ENCODE measurements at regions not wholly inside any gene's neighbourhood (a gene's known extent, or its start where the extent isn't known, plus 50 kb on each side); places are given as distances from the start of the nearest gene placed in this dataset.

DNA sequence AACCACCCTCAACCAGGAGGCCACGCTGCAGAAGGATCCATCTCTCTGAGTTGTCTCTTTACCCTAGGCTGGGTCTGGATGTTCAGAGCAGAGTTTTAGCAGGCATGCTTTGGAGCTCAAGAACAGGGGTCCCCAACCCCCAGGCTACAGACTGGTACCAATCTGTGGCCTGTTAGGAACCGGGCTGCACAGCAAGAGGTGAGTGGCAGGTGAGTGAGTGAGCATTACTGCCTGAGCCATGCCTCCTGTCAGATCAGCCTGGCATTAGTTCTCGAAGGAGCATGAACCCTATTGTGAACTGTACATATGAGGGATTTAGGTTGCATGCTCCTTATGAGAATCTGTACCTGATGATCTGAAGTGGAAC is 172.5 kb downstream of the UXS1 start:
- no peak for TF ChIP-seq CTCF (IDR thresholded peaks at IDR 0.05; ENCODE audit: low read length)
- TF ChIP-seq EZH2 (optimal IDR thresholded peaks at IDR 0.05; ENCODE audit: low read depth, low read length), result no peak

All from MM.1S (cell line).